ENCODE measurements at regions not wholly inside any gene's neighbourhood (a gene's known extent, or its start where the extent isn't known, plus 50 kb on each side); places are given as distances from the start of the nearest gene placed in this dataset.
A peak's percentile ranks its signal among the peaks of the same experiment; 100 is the strongest.

GRCh38 chr2:136185981-136186776, 68.2 kb upstream of the CXCR4 start:
- DNase-seq (ENCODE audit: low read depth, low spot score): peak; percentile 68

- DNase-seq (ENCODE audit: low read depth, low spot score): no peak
Measured at GRCh38 chr2:136183097-136183496, 65.1 kb upstream of the CXCR4 start.

GRCh38 chr2:136182315-136182714, 64.4 kb upstream of the CXCR4 start:
- no peak for DNase-seq (ENCODE audit: low read depth, low spot score)

- no peak for DNase-seq (ENCODE audit: low read depth, low spot score)
Measured at GRCh38 chr2:136179602-136179975, 61.6 kb upstream of the CXCR4 start.

GRCh38 chr2:136178941-136179601, 61.1 kb upstream of the CXCR4 start:
- DNase-seq (ENCODE audit: low read depth, low spot score): no peak

GRCh38 chr2:136175868-136176267, 57.9 kb upstream of the CXCR4 start:
- no peak for DNase-seq (ENCODE audit: low read depth, low spot score)

- no peak for DNase-seq (ENCODE audit: low read depth, low spot score)
Measured at GRCh38 chr2:136175466-136175865, 57.5 kb upstream of the CXCR4 start.

GRCh38 chr2:136173126-136173525, 55.2 kb upstream of the CXCR4 start:
- DNase-seq (ENCODE audit: low read depth, low spot score): no peak

GRCh38 chr2:136171223-136171622, 53.3 kb upstream of the CXCR4 start:
- DNase-seq (ENCODE audit: low read depth, low spot score): no peak

GRCh38 chr2:136168720-136169119, 50.8 kb upstream of the CXCR4 start:
- no peak for DNase-seq (ENCODE audit: low read depth, low spot score)

GRCh38 chr2:136167721-136168475, 49.9 kb upstream of the CXCR4 start:
- no peak for DNase-seq (ENCODE audit: low read depth, low spot score)

Data from astrocyte of the hippocampus (primary cell).